ENCODE measurements at regions not wholly inside any gene's neighbourhood (a gene's known extent, or its start where the extent isn't known, plus 50 kb on each side); places are given as distances from the start of the nearest gene placed in this dataset.

GRCh38 chr3:109548192-109548938 is 211.0 kb upstream of the DPPA4 start:
- TF ChIP-seq TAF1 (IDR thresholded peaks at IDR 0.05; ENCODE audit: low read depth): no peak
- no peak for TF ChIP-seq EGR1 (IDR thresholded peaks at IDR 0.05)
- TF ChIP-seq YY1 (IDR thresholded peaks at IDR 0.05; ENCODE audit: low read depth): no peak
- TF ChIP-seq REST (IDR thresholded peaks at IDR 0.05; ENCODE audit: low read depth): no peak
- TF ChIP-seq TEAD4 (IDR thresholded peaks at IDR 0.05): no peak
- no peak for TF ChIP-seq RAD21 (IDR thresholded peaks at IDR 0.05; ENCODE audit: low read depth)
- no peak for TF ChIP-seq ZBTB7A (IDR thresholded peaks at IDR 0.05; ENCODE audit: low read depth)
- TF ChIP-seq CREB1 (IDR thresholded peaks at IDR 0.05; ENCODE audit: low read depth): no peak
- TF ChIP-seq, protein P1, sequence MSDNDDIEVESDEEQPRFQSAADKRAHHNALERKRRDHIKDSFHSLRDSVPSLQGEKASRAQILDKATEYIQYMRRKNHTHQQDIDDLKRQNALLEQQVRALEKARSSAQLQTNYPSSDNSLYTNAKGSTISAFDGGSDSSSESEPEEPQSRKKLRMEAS (IDR thresholded peaks at IDR 0.05): no peak
- TF ChIP-seq FOXM1 (IDR thresholded peaks at IDR 0.05; ENCODE audit: borderline replicate concordance, low read depth): no peak
- TF ChIP-seq, protein P2, sequence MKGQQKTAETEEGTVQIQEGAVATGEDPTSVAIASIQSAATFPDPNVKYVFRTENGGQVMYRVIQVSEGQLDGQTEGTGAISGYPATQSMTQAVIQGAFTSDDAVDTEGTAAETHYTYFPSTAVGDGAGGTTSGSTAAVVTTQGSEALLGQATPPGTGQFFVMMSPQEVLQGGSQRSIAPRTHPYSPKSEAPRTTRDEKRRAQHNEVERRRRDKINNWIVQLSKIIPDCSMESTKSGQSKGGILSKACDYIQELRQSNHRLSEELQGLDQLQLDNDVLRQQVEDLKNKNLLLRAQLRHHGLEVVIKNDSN (IDR thresholded peaks at IDR 0.05): no peak
- TF ChIP-seq EP300 (IDR thresholded peaks at IDR 0.05; ENCODE audit: borderline replicate concordance): no peak
- TF ChIP-seq CEBPB (IDR thresholded peaks at IDR 0.05): no peak

All from Ishikawa (cell line).